ENCODE measurements at regions not wholly inside any gene's neighbourhood (a gene's known extent, or its start where the extent isn't known, plus 50 kb on each side); places are given as distances from the start of the nearest gene placed in this dataset.

- Histone ChIP-seq H3K79me2 (replicated peaks; ENCODE audit: insufficient read depth) (no peaks in the 10 kb centered on the region), H3K27ac (ENCODE audit: low read depth) (no peak overlapping the region), H4K20me1 (replicated peaks; ENCODE audit: insufficient read depth) (no peaks in the 10 kb centered on the region), H3F3A (replicated peaks; ENCODE audit: low read depth) (no peaks in the 10 kb centered on the region), H3K36me3 (ENCODE audit: insufficient read depth) (no peaks in the 10 kb centered on the region), H3K9me2 (ENCODE audit: insufficient read depth) (no peaks in the 10 kb centered on the region), H3K4me2 (no peak overlapping the region), H3K4me1 (ENCODE audit: insufficient read depth) (no peaks in the 10 kb centered on the region), H2AFZ (peak overlapping the region; percentile 73; the same call in 1 of the 2 replicates), H3K27me3 (ENCODE audit: insufficient read depth) (no peaks in the 10 kb centered on the region), H3K4me3 (no peak overlapping the region)
- TF ChIP-seq EZH2 (IDR thresholded peaks at IDR 0.05; ENCODE audit: low read depth, unreplicated experiment) (no peak), ZNF462 (CRISPR knock-in tag; IDR thresholded peaks at IDR 0.05) (no peak), STAT1 (IDR thresholded peaks at IDR 0.05; ENCODE audit: unreplicated experiment) (no peak), ZNF114 (CRISPR knock-in tag; IDR thresholded peaks at IDR 0.05) (no peak), EZH2phosphoT487 (IDR thresholded peaks at IDR 0.05; ENCODE audit: unreplicated experiment) (no peak), CTCF (conservative IDR thresholded peaks at IDR 0.05; ENCODE audit: low read depth in 2 of 2) (no peak), NANOG (IDR thresholded peaks at IDR 0.05; ENCODE audit: borderline replicate concordance) (no peak), ETS1 (IDR thresholded peaks at IDR 0.05) (no peak), POLR2AphosphoS5 (IDR thresholded peaks at IDR 0.05; ENCODE audit: low read depth) (no peak), REST (IDR thresholded peaks at IDR 0.05; ENCODE audit: unreplicated experiment) (no peak), CREB1 (CRISPR knock-in tag; IDR thresholded peaks at IDR 0.05; ENCODE audit: low read depth) (no peak), JUNB (IDR thresholded peaks at IDR 0.05; ENCODE audit: unreplicated experiment) (no peak), ZNF331 (CRISPR knock-in tag; IDR thresholded peaks at IDR 0.05; ENCODE audit: low read depth) (no peak)
- Mint-ChIP-seq H3K4me1 (peaks cover 3% of the 10 kb centered on the region; the same call in 2 of the 3 replicates), H3K27ac (no peak overlapping the region), H3K27me3 (ENCODE audit: insufficient read depth, low read depth, poor library complexity) (no peaks in the 10 kb centered on the region), H3K36me3 (ENCODE audit: low read depth) (no peaks in the 10 kb centered on the region), H3K9me3 (no peaks in the 10 kb centered on the region), H3K4me3 (no peak overlapping the region)
- DNase-seq (ENCODE audit: low spot score): peak; percentile 5
- peak; percentile 52 for ATAC-seq
These were observed 356.9 kb downstream of the ARL4A start for GRCh38 chr7:13044309-13044708.

Data from GM23338 (cell line).